ENCODE measurements at regions not wholly inside any gene's neighbourhood (a gene's known extent, or its start where the extent isn't known, plus 50 kb on each side); places are given as distances from the start of the nearest gene placed in this dataset.

DNA sequence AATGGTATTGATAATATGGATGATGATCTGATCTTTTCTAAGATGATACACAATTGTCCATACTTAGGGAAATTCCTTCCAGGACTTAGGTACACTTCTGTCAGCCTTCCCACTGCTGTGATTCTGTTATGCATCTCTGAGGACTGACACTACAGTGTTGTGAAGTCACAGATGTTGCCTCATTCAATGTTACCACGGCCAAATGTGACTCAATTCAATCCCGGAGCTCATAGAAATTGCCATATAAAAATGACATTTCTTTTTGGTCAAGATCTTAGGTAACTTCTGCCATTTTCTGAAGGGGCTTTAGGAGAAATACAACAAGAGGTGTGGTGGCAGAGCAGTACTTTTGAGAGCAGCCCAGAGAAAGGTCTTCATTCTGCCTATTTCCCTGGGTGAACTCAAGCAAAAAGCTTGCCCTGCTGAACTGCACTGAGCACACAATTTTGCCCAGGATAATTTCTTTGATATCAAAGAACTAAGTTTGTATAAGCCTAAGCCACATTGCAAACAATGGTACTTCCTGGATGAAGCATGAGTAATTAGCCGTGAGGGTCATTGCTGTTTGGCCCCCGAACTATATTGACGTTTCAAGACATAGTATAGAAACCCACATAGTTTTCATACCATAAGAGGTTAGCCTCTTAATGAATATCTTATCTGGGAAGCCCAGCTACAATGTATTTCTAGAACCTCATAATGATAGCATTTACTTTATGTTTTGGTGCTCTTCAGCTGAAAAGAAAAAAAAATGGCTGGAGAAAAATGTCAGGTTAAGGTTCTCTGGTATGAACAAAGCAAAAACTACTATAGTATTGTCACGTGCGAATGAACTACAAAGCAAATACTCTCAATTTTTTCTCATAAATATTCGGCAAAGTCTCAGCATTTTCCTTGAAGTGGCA lies 437.4 kb downstream of the MEIS1 start:
- POLR2A ChIA-PET, result no interaction called here
- TF ChIP-seq ZNF423 (tag by site-specific recombination; IDR thresholded peaks at IDR 0.05) (no peak), ZNF211 (tag by site-specific recombination; IDR thresholded peaks at IDR 0.05; ENCODE audit: low read depth) (no peak), SCRT2 (tag by site-specific recombination; IDR thresholded peaks at IDR 0.05) (no peak), ZNF596 (tag by site-specific recombination; IDR thresholded peaks at IDR 0.05) (no peak)
- no peak overlapping the region for H3K4me3 ChIP-seq (ENCODE audit: low read depth, low read length)
- CTCF ChIA-PET, result no interaction called here
- H3K36me3 ChIP-seq (ENCODE audit: control insufficient read depth in 2 of 2, insufficient read depth in 1 of 2, low read length in 2 of 2), result no peaks in the 10 kb centered on the region
- no peaks in the 10 kb centered on the region for H3K9me3 ChIP-seq (ENCODE audit: control insufficient read depth, insufficient read depth, low read depth, low read length)
- peaks cover 15% of the 10 kb centered on the region for H3K4me1 ChIP-seq (ENCODE audit: control insufficient read depth, insufficient read depth, low read length)
- H3K27ac ChIP-seq (ENCODE audit: extremely low read depth, low read depth, low read length), result no peak overlapping the region

DNA sequence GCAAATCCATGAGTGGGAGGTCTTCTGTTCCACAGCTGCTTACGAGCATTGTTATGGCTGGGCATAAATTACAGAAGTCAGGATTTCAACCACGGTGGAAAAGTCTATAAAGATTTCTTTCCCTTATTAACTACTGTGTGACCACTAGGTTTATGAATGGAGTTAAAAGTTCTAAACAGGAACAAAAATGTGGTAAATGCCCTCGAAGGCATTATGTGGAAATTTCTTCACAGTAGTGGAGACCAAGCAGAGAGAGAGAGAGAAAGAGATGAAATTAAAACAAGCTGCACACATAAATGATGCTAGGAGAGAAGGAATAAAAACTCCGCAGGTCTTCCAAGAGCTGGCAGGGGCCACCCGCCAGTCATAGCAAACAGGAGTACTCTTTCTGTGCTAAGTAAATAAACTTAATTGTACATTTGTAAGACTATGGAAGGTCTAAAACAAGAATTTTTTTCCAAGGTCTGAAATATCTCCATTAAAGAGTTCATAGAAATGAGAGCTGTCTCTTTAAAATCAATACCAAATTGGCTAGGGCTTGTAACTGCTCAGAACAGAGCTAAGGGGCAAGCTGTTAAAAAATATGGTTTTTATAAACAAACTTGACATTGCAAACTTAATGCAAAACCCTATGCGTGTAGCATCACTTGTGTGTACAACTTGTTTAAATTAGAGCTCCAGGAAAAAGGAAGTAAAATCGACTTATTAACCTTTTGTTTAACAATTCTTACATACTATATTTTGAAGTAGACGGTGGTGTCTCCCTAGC lies 438.2 kb downstream of the MEIS1 start:
- POLR2A ChIA-PET, result no interaction called here
- CTCF ChIA-PET, result no interaction called here
- H3K4me3 ChIP-seq (ENCODE audit: low read depth, low read length), result no peak overlapping the region
- no peak overlapping the region for H3K27ac ChIP-seq (ENCODE audit: extremely low read depth, low read depth, low read length)
- peaks cover 15% of the 10 kb centered on the region for H3K4me1 ChIP-seq (ENCODE audit: control insufficient read depth, insufficient read depth, low read length)
- H3K36me3 ChIP-seq (ENCODE audit: control insufficient read depth in 2 of 2, insufficient read depth in 1 of 2, low read length in 2 of 2), result no peaks in the 10 kb centered on the region
- H3K9me3 ChIP-seq (ENCODE audit: control insufficient read depth, insufficient read depth, low read depth, low read length), result no peaks in the 10 kb centered on the region
- no peak for TF ChIP-seq ZNF529 (tag by site-specific recombination; IDR thresholded peaks at IDR 0.05; ENCODE audit: insufficient replicate concordance)
- TF ChIP-seq, protein P1, sequence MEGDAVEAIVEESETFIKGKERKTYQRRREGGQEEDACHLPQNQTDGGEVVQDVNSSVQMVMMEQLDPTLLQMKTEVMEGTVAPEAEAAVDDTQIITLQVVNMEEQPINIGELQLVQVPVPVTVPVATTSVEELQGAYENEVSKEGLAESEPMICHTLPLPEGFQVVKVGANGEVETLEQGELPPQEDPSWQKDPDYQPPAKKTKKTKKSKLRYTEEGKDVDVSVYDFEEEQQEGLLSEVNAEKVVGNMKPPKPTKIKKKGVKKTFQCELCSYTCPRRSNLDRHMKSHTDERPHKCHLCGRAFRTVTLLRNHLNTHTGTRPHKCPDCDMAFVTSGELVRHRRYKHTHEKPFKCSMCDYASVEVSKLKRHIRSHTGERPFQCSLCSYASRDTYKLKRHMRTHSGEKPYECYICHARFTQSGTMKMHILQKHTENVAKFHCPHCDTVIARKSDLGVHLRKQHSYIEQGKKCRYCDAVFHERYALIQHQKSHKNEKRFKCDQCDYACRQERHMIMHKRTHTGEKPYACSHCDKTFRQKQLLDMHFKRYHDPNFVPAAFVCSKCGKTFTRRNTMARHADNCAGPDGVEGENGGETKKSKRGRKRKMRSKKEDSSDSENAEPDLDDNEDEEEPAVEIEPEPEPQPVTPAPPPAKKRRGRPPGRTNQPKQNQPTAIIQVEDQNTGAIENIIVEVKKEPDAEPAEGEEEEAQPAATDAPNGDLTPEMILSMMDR (tag by site-specific recombination; IDR thresholded peaks at IDR 0.05), result no peak
- no peak for TF ChIP-seq ZNF2 (tag by site-specific recombination; IDR thresholded peaks at IDR 0.05)
- no peak for TF ChIP-seq ZNF140 (tag by site-specific recombination; IDR thresholded peaks at IDR 0.05)

DNA sequence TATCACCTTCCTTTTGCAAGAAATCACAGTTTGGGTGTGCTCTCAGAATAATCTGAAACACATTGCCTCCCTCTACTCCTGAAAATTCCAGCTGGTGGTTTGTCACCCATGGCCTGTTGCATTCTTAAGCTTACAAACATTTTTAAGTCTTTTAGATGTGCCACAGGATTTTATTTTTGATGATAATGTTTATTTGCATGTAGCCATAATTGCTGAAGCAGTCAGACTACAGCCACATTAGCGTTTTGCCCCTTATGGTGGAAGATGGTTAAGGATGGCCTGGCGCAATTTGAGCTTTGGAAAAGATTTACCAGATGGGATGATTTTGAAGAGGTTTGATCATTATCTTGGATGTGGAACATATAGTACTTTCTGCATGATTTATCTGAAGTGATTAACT lies 439.5 kb downstream of the MEIS1 start:
- H3K36me3 ChIP-seq (ENCODE audit: control insufficient read depth in 2 of 2, insufficient read depth in 1 of 2, low read length in 2 of 2), result no peaks in the 10 kb centered on the region
- H3K9me3 ChIP-seq (ENCODE audit: control insufficient read depth, insufficient read depth, low read depth, low read length), result no peaks in the 10 kb centered on the region
- H3K27ac ChIP-seq (ENCODE audit: extremely low read depth, low read depth, low read length), result no peak overlapping the region
- ChIA-PET CTCF (interaction anchor here (1.0 kb wide), 1 partner anchor 966 kb away, joined by 3 read pairs; no protein-coding TSS in a partner anchor), POLR2A (no interaction called here)
- H3K4me3 ChIP-seq (ENCODE audit: low read depth, low read length), result no peak overlapping the region
- H3K4me1 ChIP-seq (ENCODE audit: control insufficient read depth, insufficient read depth, low read length), result peaks cover 15% of the 10 kb centered on the region
- no peak for TF ChIP-seq ZNF433 (tag by site-specific recombination; IDR thresholded peaks at IDR 0.05; ENCODE audit: low read depth)
- no peak for TF ChIP-seq HOXC10 (CRISPR knock-in tag; IDR thresholded peaks at IDR 0.05)
- TF ChIP-seq SCRT2 (tag by site-specific recombination; IDR thresholded peaks at IDR 0.05), result 0 out of 2 replicates have a peak, but pooled peaks have one; percentile 23

DNA sequence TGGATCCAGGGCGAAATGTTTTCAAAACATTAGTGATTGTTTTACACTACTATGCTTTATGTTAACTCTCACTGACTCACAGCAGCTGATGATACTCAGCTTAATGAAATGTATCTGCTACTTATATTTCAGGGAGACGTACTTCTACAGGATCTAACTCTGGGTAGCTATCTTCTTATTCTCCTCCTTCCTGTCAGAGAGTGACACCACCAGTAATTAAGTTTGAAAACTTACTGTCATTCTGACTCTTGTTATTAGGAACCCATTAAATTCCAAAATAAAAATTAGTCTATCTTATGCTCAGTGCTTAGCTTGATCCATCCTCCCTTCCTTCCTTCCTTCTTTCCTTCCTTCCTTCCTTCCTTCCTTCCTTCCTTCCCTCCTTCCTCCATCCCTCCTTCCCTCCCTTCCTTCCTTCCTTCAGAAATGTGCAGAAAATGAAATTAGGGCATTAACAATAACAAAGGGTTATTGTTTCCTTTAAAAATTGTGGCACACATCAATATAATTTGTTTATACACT lies 441.1 kb downstream of the MEIS1 start:
- H3K36me3 ChIP-seq (ENCODE audit: control insufficient read depth in 2 of 2, insufficient read depth in 1 of 2, low read length in 2 of 2), result no peaks in the 10 kb centered on the region
- ChIA-PET CTCF (interaction anchor here (0.6 kb wide), 1 partner anchor 834 kb away, joined by 3 read pairs; no protein-coding TSS in a partner anchor), POLR2A (no interaction called here)
- TF ChIP-seq TRIM28 (IDR thresholded peaks at IDR 0.05; ENCODE audit: borderline replicate concordance, low read length) (no peak), ZNF366 (tag by site-specific recombination; conservative IDR thresholded peaks at IDR 0.05) (peak; percentile 74), ZNF114 (tag by site-specific recombination; IDR thresholded peaks at IDR 0.05) (no peak), ZNF341 (tag by site-specific recombination; IDR thresholded peaks at IDR 0.05; ENCODE audit: low read depth) (no peak), KLF16 (tag by site-specific recombination; IDR thresholded peaks at IDR 0.05) (no peak), ZNF707 (tag by site-specific recombination; IDR thresholded peaks at IDR 0.05) (no peak)
- no peaks in the 10 kb centered on the region for H3K9me3 ChIP-seq (ENCODE audit: control insufficient read depth, insufficient read depth, low read depth, low read length)
- H3K4me1 ChIP-seq (ENCODE audit: control insufficient read depth, insufficient read depth, low read length), result peaks cover 15% of the 10 kb centered on the region
- no peak overlapping the region for H3K4me3 ChIP-seq (ENCODE audit: low read depth, low read length)
- H3K27ac ChIP-seq (ENCODE audit: extremely low read depth, low read depth, low read length), result no peak overlapping the region
